ENCODE measurements at regions not wholly inside any gene's neighbourhood (a gene's known extent, or its start where the extent isn't known, plus 50 kb on each side); places are given as distances from the start of the nearest gene placed in this dataset.

DNA sequence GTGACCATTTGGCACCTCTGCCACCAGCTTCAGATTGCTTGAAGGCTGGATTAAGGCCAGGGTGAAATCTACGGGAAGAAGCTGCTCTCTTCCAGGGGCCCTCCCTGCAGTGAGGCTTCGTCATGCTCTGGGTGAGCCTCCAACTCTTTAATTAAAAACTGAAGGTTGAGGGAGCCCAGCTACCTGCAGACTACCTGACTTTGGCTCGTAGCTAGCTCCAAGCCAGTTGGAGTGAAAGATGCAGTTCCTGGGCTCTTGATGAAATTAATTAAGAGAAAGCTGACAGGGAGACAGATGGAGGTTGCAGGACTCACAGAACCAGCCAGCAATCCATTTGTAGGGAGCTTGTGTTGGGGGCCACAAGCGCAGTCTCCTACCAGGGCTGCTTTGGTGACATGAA is 168.5 kb upstream of the SFSWAP start:
- TF ChIP-seq, protein P1, sequence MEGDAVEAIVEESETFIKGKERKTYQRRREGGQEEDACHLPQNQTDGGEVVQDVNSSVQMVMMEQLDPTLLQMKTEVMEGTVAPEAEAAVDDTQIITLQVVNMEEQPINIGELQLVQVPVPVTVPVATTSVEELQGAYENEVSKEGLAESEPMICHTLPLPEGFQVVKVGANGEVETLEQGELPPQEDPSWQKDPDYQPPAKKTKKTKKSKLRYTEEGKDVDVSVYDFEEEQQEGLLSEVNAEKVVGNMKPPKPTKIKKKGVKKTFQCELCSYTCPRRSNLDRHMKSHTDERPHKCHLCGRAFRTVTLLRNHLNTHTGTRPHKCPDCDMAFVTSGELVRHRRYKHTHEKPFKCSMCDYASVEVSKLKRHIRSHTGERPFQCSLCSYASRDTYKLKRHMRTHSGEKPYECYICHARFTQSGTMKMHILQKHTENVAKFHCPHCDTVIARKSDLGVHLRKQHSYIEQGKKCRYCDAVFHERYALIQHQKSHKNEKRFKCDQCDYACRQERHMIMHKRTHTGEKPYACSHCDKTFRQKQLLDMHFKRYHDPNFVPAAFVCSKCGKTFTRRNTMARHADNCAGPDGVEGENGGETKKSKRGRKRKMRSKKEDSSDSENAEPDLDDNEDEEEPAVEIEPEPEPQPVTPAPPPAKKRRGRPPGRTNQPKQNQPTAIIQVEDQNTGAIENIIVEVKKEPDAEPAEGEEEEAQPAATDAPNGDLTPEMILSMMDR (conservative IDR thresholded peaks at IDR 0.05; ENCODE audit: low read depth, low read length), result no peak
- no peak for TF ChIP-seq EZH2 (IDR thresholded peaks at IDR 0.05; ENCODE audit: borderline replicate concordance, low read depth, low read length, poor library complexity, severe bottlenecking)
